SK-N-SH (cell line): ENCODE measurements at regions not wholly inside any gene's neighbourhood (a gene's known extent, or its start where the extent isn't known, plus 50 kb on each side); places are given as distances from the start of the nearest gene placed in this dataset.

Source experiments
- CTCF ChIA-PET: fragments of 300-600, 350-600 bp; formaldehyde crosslinking; extraction: SDS; loops from one replicate; lab custom pipeline; 2021; lab: Yijun Ruan, JAX
- POLR2A ChIA-PET: fragments of 350-600 bp; sonication (Branson Sonifier 250); formaldehyde crosslinking; extraction: SDS; loops from one replicate; lab custom pipeline; 2020; ENCODE audit warnings: antibody characterized with exemption, inconsistent platforms; lab: Yijun Ruan, JAX
- DNase-seq: peaks from one replicate; pipeline ENCODE4 v3.0.0; 2012
- H2AFZ ChIP-seq: fragments of 200-600 bp; sonication (generic); 2 replicates; pipeline ENCODE4 v1.8.1; 2016; ENCODE audit warnings: antibody characterized with exemption, mild to moderate bottlenecking, low read depth
- H3F3A ChIP-seq: fragments of 200-600 bp; sonication (generic); replicated peaks from 2 replicates; pipeline ENCODE3; 2016; ENCODE audit warnings: antibody characterized with exemption, mild to moderate bottlenecking; ENCODE audit not compliant: insufficient read depth
- H3K27ac ChIP-seq, 2 experiments: fragments of 200-500 bp in 1 of 2; fragments of 200-600 bp in 1 of 2; sonication (Bioruptor generic) in 1 of 2; sonication (generic), shearing (Covaris generic) in 1 of 2; 2 replicates each; pipeline versions ENCODE4 v1.5.1 to v1.6.1; 2014 to 2016; ENCODE audit warnings: low read depth in 2 of 2, inconsistent platforms in 1 of 2, low read length in 1 of 2, mild to moderate bottlenecking in 1 of 2, mixed read lengths in 1 of 2
- H3K27me3 ChIP-seq: fragments of 200-600 bp; sonication (generic), shearing (Covaris generic); 2 replicates; pipeline ENCODE4 v1.6.1; 2016; ENCODE audit warnings: mixed run types; ENCODE audit not compliant: insufficient read depth
- H3K36me3 ChIP-seq, 2 experiments: fragments of 200-500 bp in 1 of 2; fragments of 200-600 bp in 1 of 2; sonication (Bioruptor generic) in 1 of 2; sonication (generic) in 1 of 2; replicated peaks in 1 of 2; 2 replicates each; pipeline versions ENCODE3 to v1.5.1; 2014 to 2016; ENCODE audit warnings: low read length in 1 of 2, mild to moderate bottlenecking in 1 of 2; ENCODE audit not compliant: insufficient read depth in 2 of 2, control insufficient read depth in 1 of 2
- H3K4me1 ChIP-seq, 2 experiments: fragments of 200-500 bp in 1 of 2; fragments of 200-600 bp in 1 of 2; sonication (Bioruptor generic) in 1 of 2; sonication (generic), shearing (Covaris generic) in 1 of 2; 2 replicates each; pipeline versions ENCODE4 v1.5.1 to v1.6.1; 2014 to 2016; ENCODE audit warnings: low read depth in 1 of 2, low read length in 1 of 2, mixed run types in 1 of 2; ENCODE audit not compliant: insufficient read depth in 2 of 2, control insufficient read depth in 1 of 2
- H3K4me2 ChIP-seq: fragments of 200-600 bp; sonication (generic), shearing (Covaris generic); 2 replicates; pipeline ENCODE4 v1.6.1; 2017; ENCODE audit warnings: mixed run types
- H3K4me3 ChIP-seq, 2 experiments: fragments of 200-500 bp in 1 of 2; fragments of 200-600 bp in 1 of 2; sonication (Bioruptor generic) in 1 of 2; sonication (generic), shearing (Covaris generic) in 1 of 2; 2 replicates each; pipeline versions ENCODE4 v1.5.1 to v1.8.1; 2014 to 2016; ENCODE audit warnings: low read depth in 2 of 2, inconsistent platforms in 1 of 2, low read length in 1 of 2, mild to moderate bottlenecking in 1 of 2, mixed read lengths in 1 of 2, moderate library complexity in 1 of 2
- H3K79me2 ChIP-seq: fragments of 200-600 bp; sonication (generic); 2 replicates; pipeline ENCODE4 v1.8.1; 2017; ENCODE audit warnings: mild to moderate bottlenecking; ENCODE audit not compliant: insufficient read depth
- H3K9ac ChIP-seq: fragments of 200-600 bp; sonication (generic); 2 replicates; pipeline ENCODE4 v1.6.1; 2017; ENCODE audit warnings: mixed run types
- H3K9me2 ChIP-seq: fragments of 200-600 bp; sonication (generic); 2 replicates; pipeline ENCODE4 v1.6.1; 2017; ENCODE audit warnings: mixed run types
- H3K9me3 ChIP-seq: fragments of 200-600 bp; sonication (generic); 2 replicates; pipeline ENCODE4 v1.6.1; 2017; ENCODE audit warnings: mixed run types, mild to moderate bottlenecking, moderate library complexity
- H4K20me1 ChIP-seq: fragments of 200-600 bp; sonication (generic); 2 replicates; pipeline ENCODE4 v1.6.1; 2017; ENCODE audit warnings: mild to moderate bottlenecking, mixed run types; ENCODE audit not compliant: insufficient read depth
- CHD2 ChIP-seq: fragments of 150-350 bp; IDR thresholded peaks from 2 replicates; pipeline ENCODE4 v1.6.1; 2018; ENCODE audit warnings: low read length; ENCODE audit not compliant: partially characterized antibody
- ELF1 ChIP-seq: IDR thresholded peaks from 2 replicates; pipeline ENCODE4 v1.4.0; 2012
- EP300 ChIP-seq, 2 experiments: IDR thresholded peaks; 2 replicates each; pipeline versions ENCODE4 v1.4.0 to v1.6.1; 2012; ENCODE audit warnings: borderline replicate concordance in 1 of 2, low read depth in 1 of 2, low read length in 1 of 2
- FOSL2 ChIP-seq: IDR thresholded peaks from 2 replicates; pipeline ENCODE4 v1.4.0; 2012; ENCODE audit warnings: low read depth, mild to moderate bottlenecking, moderate library complexity, borderline replicate concordance
- FOXJ3 ChIP-seq: sonication (generic); formaldehyde crosslinking; IDR thresholded peaks from 2 replicates; pipeline ENCODE4 v1.5.1; 2020; ENCODE audit warnings: mild to moderate bottlenecking, missing genetic modification reagents
- FOXM1 ChIP-seq: IDR thresholded peaks from 2 replicates; pipeline ENCODE4 v1.4.0; 2012; ENCODE audit warnings: low read depth, mild to moderate bottlenecking
- GABPA ChIP-seq: IDR thresholded peaks from 2 replicates; pipeline ENCODE4 v1.4.0; 2012; ENCODE audit warnings: low read depth, mild to moderate bottlenecking
- GATA2 ChIP-seq: sonication (generic); formaldehyde crosslinking; IDR thresholded peaks from 2 replicates; pipeline ENCODE4 v1.5.0; 2020; ENCODE audit warnings: mild to moderate bottlenecking, missing genetic modification reagents
- IRF3 ChIP-seq: fragments of 150-350 bp; IDR thresholded peaks from 2 replicates; pipeline ENCODE4 v1.6.1; 2016; ENCODE audit warnings: mild to moderate bottlenecking, low read depth, low read length
- JUND ChIP-seq: IDR thresholded peaks from 2 replicates; pipeline ENCODE4 v1.4.0; 2012
- NFIC ChIP-seq: IDR thresholded peaks from 2 replicates; pipeline ENCODE4 v1.4.0; 2012; ENCODE audit warnings: borderline replicate concordance
- NRF1 ChIP-seq: IDR thresholded peaks from 2 replicates; pipeline ENCODE4 v1.6.1; 2012; ENCODE audit warnings: low read depth, mild to moderate bottlenecking, low read length
- PBX3 ChIP-seq: IDR thresholded peaks from 2 replicates; pipeline ENCODE4; 2012
- POLR2AphosphoS5 ChIP-seq: IDR thresholded peaks from 2 replicates; pipeline ENCODE4 v1.6.1; 2012; ENCODE audit warnings: low read depth, low read length
- RCOR1 ChIP-seq: fragments of 150-350 bp; IDR thresholded peaks from 2 replicates; pipeline ENCODE4 v1.6.1; 2017; ENCODE audit warnings: antibody characterized with exemption, low read length
- RFX5 ChIP-seq: IDR thresholded peaks from 2 replicates; pipeline ENCODE4 v1.6.1; 2012; ENCODE audit warnings: mild to moderate bottlenecking, improper control_type of control experiment, low read length
- RXRA ChIP-seq: IDR thresholded peaks from 2 replicates; pipeline ENCODE4 v1.4.0; 2012; ENCODE audit warnings: low read depth, mild to moderate bottlenecking, borderline replicate concordance
- SIN3A ChIP-seq: IDR thresholded peaks from 2 replicates; pipeline ENCODE4 v1.6.1; 2012; ENCODE audit warnings: low read depth, mild to moderate bottlenecking, low read length, moderate library complexity, borderline replicate concordance
- TCF12 ChIP-seq: IDR thresholded peaks from 2 replicates; pipeline ENCODE4 v1.4.0; 2012
- YY1 ChIP-seq: IDR thresholded peaks from 2 replicates; pipeline ENCODE4 v1.4.0; 2012; ENCODE audit warnings: low read depth, mild to moderate bottlenecking
- ZBTB33 ChIP-seq: IDR thresholded peaks from 2 replicates; pipeline ENCODE4 v1.4.0; 2012; ENCODE audit warnings: low read depth, borderline replicate concordance
- WGBS: methylation state at CpG from one replicate; pipeline ENCODE4 v1.1.6; 2017; ENCODE audit warnings: low lambda C conversion rate; 5-methylcytosine and 5-hydroxymethylcytosine counted together
- TF ChIP-seq, protein P1 (sequence below): fragments of 150-350 bp; IDR thresholded peaks from 2 replicates; pipeline ENCODE4 v1.6.1; 2017; ENCODE audit warnings: antibody characterized with exemption, low read length, low read depth, borderline replicate concordance
- TF ChIP-seq, protein P2 (sequence below): fragments of 200-600 bp; sonication (generic); IDR thresholded peaks from 2 replicates; pipeline ENCODE4 v1.6.1; 2017; ENCODE audit warnings: antibody characterized with exemption, mild to moderate bottlenecking, moderate library complexity

DNA sequence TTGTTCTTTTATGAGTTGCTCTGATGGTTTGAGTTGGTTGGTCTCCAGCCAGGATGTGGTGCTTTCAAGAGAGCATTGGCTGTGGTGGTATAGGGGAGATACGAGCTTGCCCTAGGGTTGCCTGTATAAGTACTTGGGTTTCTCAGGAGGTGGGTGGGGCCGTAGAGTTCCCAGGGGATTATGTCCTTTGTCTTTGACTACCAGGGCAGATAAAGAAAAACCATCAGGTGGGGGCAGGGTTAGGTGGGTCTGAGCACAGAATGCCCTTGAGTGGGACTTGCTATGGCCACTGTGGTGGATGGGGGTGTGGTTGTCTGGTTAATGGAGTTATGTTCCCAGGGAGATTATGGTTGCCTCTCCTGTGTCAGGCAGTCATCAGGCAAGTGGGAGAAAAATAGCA lies 247.9 kb upstream of the HAND2 start:
- Histone ChIP-seq H3K9me2 (no peaks in the 10 kb centered on the region), H3K79me2 (no peaks in the 10 kb centered on the region), H4K20me1 (no peaks in the 10 kb centered on the region), H3K9ac (no peak overlapping the region)
- no peak for TF ChIP-seq FOSL2
- TF ChIP-seq ZBTB33, result no peak
- TF ChIP-seq GATA2 (CRISPR knock-in tag), result no peak
- no peak for TF ChIP-seq JUND
- TF ChIP-seq POLR2AphosphoS5, result no peak
- no peak for TF ChIP-seq RXRA
- TF ChIP-seq NRF1, result no peak
- TF ChIP-seq, all 33 proteins: peak for 0
- no peak overlapping the region for H3K27ac ChIP-seq
- POLR2A ChIA-PET, result no interaction called here
- H3K4me2 ChIP-seq, result no peak overlapping the region
- DNase-seq, result no peak
- CTCF ChIA-PET, result no interaction called here
- no peaks in the 10 kb centered on the region for H3K27me3 ChIP-seq
- H3K36me3 ChIP-seq, result no peaks in the 10 kb centered on the region
- 65% methylated on average over 2 of the region's 2 CpGs for WGBS
- no peak overlapping the region for H3K4me3 ChIP-seq
- H3K9me3 ChIP-seq, result no peaks in the 10 kb centered on the region
- no peaks in the 10 kb centered on the region for H3F3A ChIP-seq
- H3K4me1 ChIP-seq, result no peaks in the 10 kb centered on the region; a peak in 1 of 4 replicates
- no peak overlapping the region for H2AFZ ChIP-seq

GRCh38 chr4:173777421-173777820 lies 247.4 kb upstream of the HAND2 start:
- no peak for DNase-seq
- CTCF ChIA-PET, result no interaction called here
- Histone ChIP-seq H3K36me3 (no peaks in the 10 kb centered on the region), H3K4me2 (no peak overlapping the region), H4K20me1 (no peaks in the 10 kb centered on the region), H3K4me3 (no peak overlapping the region), H3K9me3 (no peaks in the 10 kb centered on the region), H3K79me2 (no peaks in the 10 kb centered on the region), H3K4me1 (no peaks in the 10 kb centered on the region), H3K9ac (no peak overlapping the region), H2AFZ (no peak overlapping the region), H3F3A (no peaks in the 10 kb centered on the region), H3K27me3 (no peaks in the 10 kb centered on the region), H3K27ac (no peak overlapping the region), H3K9me2 (no peaks in the 10 kb centered on the region)
- POLR2A ChIA-PET, result interaction anchor here (0.7 kb wide), 1 partner anchor 85 kb away, joined by 3 read pairs; no protein-coding TSS in a partner anchor
- WGBS, result 81% methylated on average over 4 of the region's 4 CpGs
- TF ChIP-seq NFIC (no peak), FOSL2 (no peak), RCOR1 (no peak), FOXJ3 (CRISPR knock-in tag) (no peak), YY1 (no peak), PBX3 (no peak), EP300 (IDR thresholded peaks at IDR 0.05; ENCODE audit: borderline replicate concordance in 1 of 2, low read depth in 1 of 2, low read length in 1 of 2) (no peak), JUND (no peak), CHD2 (no peak), ELF1 (no peak), IRF3 (no peak), FOXM1 (no peak), RXRA (no peak), RFX5 (no peak), TCF12 (no peak), GABPA (no peak), SIN3A (no peak)
- TF ChIP-seq, protein P1, sequence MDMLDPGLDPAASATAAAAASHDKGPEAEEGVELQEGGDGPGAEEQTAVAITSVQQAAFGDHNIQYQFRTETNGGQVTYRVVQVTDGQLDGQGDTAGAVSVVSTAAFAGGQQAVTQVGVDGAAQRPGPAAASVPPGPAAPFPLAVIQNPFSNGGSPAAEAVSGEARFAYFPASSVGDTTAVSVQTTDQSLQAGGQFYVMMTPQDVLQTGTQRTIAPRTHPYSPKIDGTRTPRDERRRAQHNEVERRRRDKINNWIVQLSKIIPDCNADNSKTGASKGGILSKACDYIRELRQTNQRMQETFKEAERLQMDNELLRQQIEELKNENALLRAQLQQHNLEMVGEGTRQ, result no peak
- TF ChIP-seq, protein P2, sequence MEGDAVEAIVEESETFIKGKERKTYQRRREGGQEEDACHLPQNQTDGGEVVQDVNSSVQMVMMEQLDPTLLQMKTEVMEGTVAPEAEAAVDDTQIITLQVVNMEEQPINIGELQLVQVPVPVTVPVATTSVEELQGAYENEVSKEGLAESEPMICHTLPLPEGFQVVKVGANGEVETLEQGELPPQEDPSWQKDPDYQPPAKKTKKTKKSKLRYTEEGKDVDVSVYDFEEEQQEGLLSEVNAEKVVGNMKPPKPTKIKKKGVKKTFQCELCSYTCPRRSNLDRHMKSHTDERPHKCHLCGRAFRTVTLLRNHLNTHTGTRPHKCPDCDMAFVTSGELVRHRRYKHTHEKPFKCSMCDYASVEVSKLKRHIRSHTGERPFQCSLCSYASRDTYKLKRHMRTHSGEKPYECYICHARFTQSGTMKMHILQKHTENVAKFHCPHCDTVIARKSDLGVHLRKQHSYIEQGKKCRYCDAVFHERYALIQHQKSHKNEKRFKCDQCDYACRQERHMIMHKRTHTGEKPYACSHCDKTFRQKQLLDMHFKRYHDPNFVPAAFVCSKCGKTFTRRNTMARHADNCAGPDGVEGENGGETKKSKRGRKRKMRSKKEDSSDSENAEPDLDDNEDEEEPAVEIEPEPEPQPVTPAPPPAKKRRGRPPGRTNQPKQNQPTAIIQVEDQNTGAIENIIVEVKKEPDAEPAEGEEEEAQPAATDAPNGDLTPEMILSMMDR, result no peak
